Left renal cortex interstitium (tissue), 4 donors: ENCODE measurements at regions not wholly inside any gene's neighbourhood (a gene's known extent, or its start where the extent isn't known, plus 50 kb on each side); places are given as distances from the start of the nearest gene placed in this dataset.
A peak's percentile ranks its signal among the peaks of the same experiment; 100 is the strongest.

Experiments
- DNase-seq, 4 donors: peaks; one replicate each; pipeline ENCODE4 v3.0.0-alpha.2; 2013; ENCODE audit warnings: low read depth in 4 of 4, low spot score in 2 of 4, missing footprints in 1 of 4

GRCh38 chr15:93835344-93835743 lies 396.0 kb upstream of the MCTP2 start:
- DNase-seq = no peak

- no peak for DNase-seq
Observed at GRCh38 chr15:93831641-93832040, 399.7 kb upstream of the MCTP2 start.

GRCh38 chr15:93830221-93831080 lies 400.9 kb upstream of the MCTP2 start:
- no peak for DNase-seq

- DNase-seq = no peak
Observed at GRCh38 chr15:93829115-93829870, 402.1 kb upstream of the MCTP2 start.

- DNase-seq = no peak
Observed at GRCh38 chr15:93826790-93827189, 404.6 kb upstream of the MCTP2 start.

- no peak for DNase-seq
Observed at GRCh38 chr15:93826293-93826692, 405.1 kb upstream of the MCTP2 start.

- no peak for DNase-seq
Observed at GRCh38 chr15:93825682-93826081, 405.7 kb upstream of the MCTP2 start.

GRCh38 chr15:93823971-93824913 lies 407.1 kb upstream of the MCTP2 start:
- DNase-seq = no peak

GRCh38 chr15:93820566-93820965 lies 410.8 kb upstream of the MCTP2 start:
- DNase-seq = no peak

- DNase-seq = no peak
Observed at GRCh38 chr15:93819826-93820225, 411.5 kb upstream of the MCTP2 start.

- no peak for DNase-seq
Observed at GRCh38 chr15:93816815-93817214, 414.5 kb upstream of the MCTP2 start.

- DNase-seq = no peak
Observed at GRCh38 chr15:93811305-93811704, 420.1 kb upstream of the MCTP2 start.

- DNase-seq = no peak
Observed at GRCh38 chr15:93809516-93809915, 421.8 kb upstream of the MCTP2 start.

- DNase-seq = peak in 1 of 4 donors; percentile 40
Observed at GRCh38 chr15:93803421-93804152, 427.8 kb upstream of the MCTP2 start.

GRCh38 chr15:93801206-93801605 lies 430.2 kb upstream of the MCTP2 start:
- DNase-seq = no peak

- no peak for DNase-seq
Observed at GRCh38 chr15:93800805-93801204, 430.6 kb upstream of the MCTP2 start.

GRCh38 chr15:93789441-93789840 lies 441.9 kb upstream of the MCTP2 start:
- DNase-seq = no peak

- no peak for DNase-seq
Observed at GRCh38 chr15:93780073-93780472, 451.3 kb upstream of the MCTP2 start.

- no peak for DNase-seq
Observed at GRCh38 chr15:93779341-93779740, 452.0 kb upstream of the MCTP2 start.
